Esophagus squamous epithelium (tissue), 5 donors: ENCODE measurements at regions not wholly inside any gene's neighbourhood (a gene's known extent, or its start where the extent isn't known, plus 50 kb on each side); places are given as distances from the start of the nearest gene placed in this dataset.
A peak's percentile ranks its signal among the peaks of the same experiment; 100 is the strongest.

Experiments
- DNase-seq: peaks from one replicate; lab custom pipeline; 2025; lab: John Stamatoyannopoulos, UW
- H3K27ac ChIP-seq, 4 donors: fragments of 200-600 bp; sonication (generic); one replicate each; pipeline ENCODE4 v1.5.1; 2016 to 2019; ENCODE audit warnings: mild to moderate bottlenecking in 1 of 4
- H3K27me3 ChIP-seq, 4 donors: fragments of 200-600 bp; sonication (generic); 1 replicate in 3 of 4; 2 replicates in 1 of 4; pipeline versions ENCODE4 v1.5.1 to v1.6.0; 2017 to 2021; ENCODE audit warnings: antibody characterized with exemption in 1 of 4
- H3K36me3 ChIP-seq, 3 donors: fragments of 200-600 bp; sonication (generic); one replicate each; pipeline ENCODE4 v1.5.1; 2016 to 2019
- H3K4me1 ChIP-seq, 3 donors: fragments of 200-600 bp; sonication (generic); one replicate each; pipeline ENCODE4 v1.5.1; 2017 to 2019
- H3K4me3 ChIP-seq, 4 donors: fragments of 200-600 bp; sonication (generic); 1 replicate in 3 of 4; 2 replicates in 1 of 4; pipeline ENCODE4 v1.5.1; 2016 to 2019; ENCODE audit warnings: mild to moderate bottlenecking in 2 of 4, moderate library complexity in 1 of 4
- H3K9me3 ChIP-seq, 3 donors: fragments of 200-600 bp; sonication (generic); one replicate each; pipeline ENCODE4 v1.5.1; 2016 to 2019
- POLR2A ChIP-seq, 4 donors: fragments of 450-650 bp; IDR thresholded peaks; one replicate each; pipeline ENCODE4 v1.6.1; 2017; ENCODE audit warnings: antibody characterized with exemption in 4 of 4, mild to moderate bottlenecking in 4 of 4, moderate library complexity in 3 of 4
- WGBS, 2 donors: methylation state at CpG; one replicate each; pipeline ENCODE4 v1.1.5; 2018; 5-methylcytosine and 5-hydroxymethylcytosine counted together
- intact Hi-C: fragments of 100-400 bp; cut with DNase I; formaldehyde crosslinking; loops from one replicate; pipeline ENCODE4 v1.15.0; 2022
- TF ChIP-seq, protein P1 (sequence below), 6 experiments: fragments of 450-650 bp in 4 of 6; fragments of 200-600 bp in 2 of 6; sonication (generic) in 2 of 6; IDR thresholded peaks; one replicate each; pipeline ENCODE4 v1.5.1; 2016 to 2019; ENCODE audit warnings: antibody characterized with exemption in 6 of 6, mild to moderate bottlenecking in 4 of 6, moderate library complexity in 4 of 6
- donor health status: DM: yes; HTN: yes; CAD: no.

GRCh38 chrY:15951041-15951440 is 1426.7 kb downstream of the NLGN4Y start:
- intact Hi-C loops, result no loop called here
- WGBS, 2 donors, result 87% methylated on average over 3 of the region's 4 CpGs; no CpG with 5 or more reads in 1 of the 2 donors
- Histone ChIP-seq H3K9me3 (no peaks in the 10 kb centered on the region), H3K36me3 (no peaks in the 10 kb centered on the region), H3K4me1 (no peaks in the 10 kb centered on the region), H3K27me3 (no peaks in the 10 kb centered on the region), H3K4me3 (no peak overlapping the region), H3K27ac (no peak overlapping the region)
- TF ChIP-seq POLR2A (IDR thresholded peaks at IDR 0.05), result no peak
- TF ChIP-seq, protein P1, sequence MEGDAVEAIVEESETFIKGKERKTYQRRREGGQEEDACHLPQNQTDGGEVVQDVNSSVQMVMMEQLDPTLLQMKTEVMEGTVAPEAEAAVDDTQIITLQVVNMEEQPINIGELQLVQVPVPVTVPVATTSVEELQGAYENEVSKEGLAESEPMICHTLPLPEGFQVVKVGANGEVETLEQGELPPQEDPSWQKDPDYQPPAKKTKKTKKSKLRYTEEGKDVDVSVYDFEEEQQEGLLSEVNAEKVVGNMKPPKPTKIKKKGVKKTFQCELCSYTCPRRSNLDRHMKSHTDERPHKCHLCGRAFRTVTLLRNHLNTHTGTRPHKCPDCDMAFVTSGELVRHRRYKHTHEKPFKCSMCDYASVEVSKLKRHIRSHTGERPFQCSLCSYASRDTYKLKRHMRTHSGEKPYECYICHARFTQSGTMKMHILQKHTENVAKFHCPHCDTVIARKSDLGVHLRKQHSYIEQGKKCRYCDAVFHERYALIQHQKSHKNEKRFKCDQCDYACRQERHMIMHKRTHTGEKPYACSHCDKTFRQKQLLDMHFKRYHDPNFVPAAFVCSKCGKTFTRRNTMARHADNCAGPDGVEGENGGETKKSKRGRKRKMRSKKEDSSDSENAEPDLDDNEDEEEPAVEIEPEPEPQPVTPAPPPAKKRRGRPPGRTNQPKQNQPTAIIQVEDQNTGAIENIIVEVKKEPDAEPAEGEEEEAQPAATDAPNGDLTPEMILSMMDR (IDR thresholded peaks at IDR 0.05), result no peak
- no peak for DNase-seq

GRCh38 chrY:15968800-15969199 is 1444.5 kb downstream of the NLGN4Y start:
- Histone ChIP-seq H3K36me3 (no peaks in the 10 kb centered on the region), H3K27me3 (no peaks in the 10 kb centered on the region), H3K9me3 (no peaks in the 10 kb centered on the region), H3K4me3 (no peak overlapping the region), H3K4me1 (peaks cover 0 to under 1% (median 0%) of the 10 kb centered on the region in 3 donors), H3K27ac (no peak overlapping the region)
- intact Hi-C loops, result no loop called here
- WGBS, 2 donors, result 87% methylated on average over 2 of the region's 2 CpGs; no CpG with 5 or more reads in 1 of the 2 donors
- no peak for TF ChIP-seq POLR2A (IDR thresholded peaks at IDR 0.05)
- TF ChIP-seq, protein P1 (IDR thresholded peaks at IDR 0.05), result no peak
- no peak for DNase-seq

DNA sequence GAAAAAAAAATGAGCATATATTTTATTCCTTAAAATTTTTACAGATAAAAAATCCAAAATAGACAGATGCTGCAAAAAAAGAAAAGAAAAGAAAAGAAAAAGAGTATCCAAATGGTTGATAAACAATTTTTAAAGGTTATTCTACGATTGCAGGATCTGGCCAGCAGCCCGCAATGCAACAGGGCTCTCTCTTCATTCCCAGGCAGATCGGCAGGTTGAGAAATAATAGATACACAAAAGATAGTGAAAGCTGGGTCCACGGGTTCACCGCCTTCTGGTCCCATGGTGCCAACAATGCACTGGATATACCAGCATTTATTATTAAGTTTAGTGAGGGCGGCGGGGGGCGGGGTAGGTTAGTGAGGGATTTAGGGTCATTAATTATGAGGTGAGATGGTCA is 1448.9 kb downstream of the NLGN4Y start:
- Histone ChIP-seq H3K9me3 (no peaks in the 10 kb centered on the region), H3K36me3 (no peaks in the 10 kb centered on the region), H3K4me3 (no peak overlapping the region), H3K27ac (peak overlapping the region in 1 of 4 donors; percentile 7), H3K27me3 (no peaks in the 10 kb centered on the region), H3K4me1 (peaks cover 0 to 5% (median 0%) of the 10 kb centered on the region in 3 donors)
- intact Hi-C loops, result no loop called here
- TF ChIP-seq, protein P1 (IDR thresholded peaks at IDR 0.05), result no peak
- no peak for TF ChIP-seq POLR2A (IDR thresholded peaks at IDR 0.05)
- DNase-seq, result no peak
- 64% methylated on average over 2 of the region's 8 CpGs; no CpG with 5 or more reads in 1 of the 2 donors for WGBS, 2 donors

GRCh38 chrY:15976771-15977170 is 1452.4 kb downstream of the NLGN4Y start:
- Histone ChIP-seq H3K36me3 (no peaks in the 10 kb centered on the region), H3K4me1 (peaks cover 0 to 5% (median 0%) of the 10 kb centered on the region in 3 donors), H3K27me3 (no peaks in the 10 kb centered on the region), H3K27ac (no peak overlapping the region), H3K4me3 (no peak overlapping the region), H3K9me3 (no peaks in the 10 kb centered on the region)
- intact Hi-C loops, result no loop called here
- no peak for DNase-seq
- no peak for TF ChIP-seq POLR2A (IDR thresholded peaks at IDR 0.05)
- TF ChIP-seq, protein P1 (IDR thresholded peaks at IDR 0.05), result no peak
- WGBS, 2 donors, result 43% methylated on average over 4 of the region's 4 CpGs; no CpG with 5 or more reads in 1 of the 2 donors

GRCh38 chrY:15978503-15978902 is 1454.2 kb downstream of the NLGN4Y start:
- Histone ChIP-seq H3K4me3 (no peak overlapping the region), H3K36me3 (no peaks in the 10 kb centered on the region), H3K27ac (no peak overlapping the region), H3K9me3 (no peaks in the 10 kb centered on the region), H3K27me3 (no peaks in the 10 kb centered on the region), H3K4me1 (peaks cover 0 to 5% (median 0%) of the 10 kb centered on the region in 3 donors)
- no peak for DNase-seq
- TF ChIP-seq POLR2A (IDR thresholded peaks at IDR 0.05), result no peak
- TF ChIP-seq, protein P1 (IDR thresholded peaks at IDR 0.05), result no peak
- 53% methylated on average over 3 of the region's 3 CpGs; no CpG with 5 or more reads in 1 of the 2 donors for WGBS, 2 donors
- intact Hi-C loops, result no loop called here
